Aorta (tissue), 5 donors: ENCODE measurements at regions not wholly inside any gene's neighbourhood (a gene's known extent, or its start where the extent isn't known, plus 50 kb on each side); places are given as distances from the start of the nearest gene placed in this dataset.

Experiments
- ATAC-seq: fragments of 200-7000 bp; cut with Tn5 transposase; one replicate; pipeline ENCODE4 v1.9.1; 2022; ENCODE audit warnings: moderate library complexity; ENCODE audit not compliant: low FRiP score
- DNase-seq, 2 donors: peaks; one replicate each; pipeline ENCODE4 v3.0.0-alpha.2; 2020
- H3K27ac ChIP-seq, 2 donors: one replicate each; pipeline ENCODE4 v1.5.1; 2013; ENCODE audit warnings: low read length in 2 of 2, mild to moderate bottlenecking in 2 of 2, moderate library complexity in 2 of 2, control low read depth in 1 of 2, inconsistent platforms in 1 of 2, low read depth in 1 of 2
- H3K27me3 ChIP-seq, 2 donors: one replicate each; pipeline ENCODE4 v1.6.1; 2013; ENCODE audit warnings: control low read depth in 1 of 2, low read length in 1 of 2, mild to moderate bottlenecking in 1 of 2, moderate library complexity in 1 of 2; ENCODE audit not compliant: insufficient read depth in 2 of 2, control insufficient read depth in 1 of 2
- H3K36me3 ChIP-seq, 2 donors: one replicate each; pipeline ENCODE4 v1.6.1; 2013; ENCODE audit warnings: control low read depth in 1 of 2, low read length in 1 of 2, mild to moderate bottlenecking in 1 of 2; ENCODE audit not compliant: insufficient read depth in 2 of 2, control insufficient read depth in 1 of 2
- H3K4me1 ChIP-seq, 2 donors: one replicate each; pipeline ENCODE4 v1.6.1; 2013; ENCODE audit warnings: low read length in 2 of 2, control low read depth in 1 of 2, mild to moderate bottlenecking in 1 of 2, moderate library complexity in 1 of 2; ENCODE audit not compliant: insufficient read depth in 2 of 2, control insufficient read depth in 1 of 2
- H3K4me3 ChIP-seq, 2 donors: one replicate each; pipeline ENCODE4 v1.5.1; 2013; ENCODE audit warnings: low read length in 2 of 2, control low read depth in 1 of 2, mild to moderate bottlenecking in 1 of 2
- H3K9me3 ChIP-seq: one replicate; pipeline ENCODE4 v1.6.1; 2013; ENCODE audit warnings: mild to moderate bottlenecking, low read length; ENCODE audit not compliant: control insufficient read depth
- WGBS, 2 donors: extraction: QIAGEN DNeasy Blood & Tissue Kit; methylation state at CpG; one replicate each; pipeline ENCODE4 v1.1.7; 2013; 5-methylcytosine and 5-hydroxymethylcytosine counted together
- intact Hi-C, 2 donors: fragments of 100-400 bp; cut with DNase I; formaldehyde crosslinking; loops; one replicate each; pipeline versions ENCODE4 v1.14.2 to v1.15.0; 2022
- donor health status: healthy with polysubstance abuse.
- donor health status: Bipolar disorder and iron deficiency.
- donor health status: DM: no; HTN: no; CAD: no.
- donor health status: DM: no; HTN: no; CAD: no.
- donor health status: DM: yes; HTN: yes; CAD: no.

GRCh38 chr18:3328532-3328931, 66.6 kb downstream of the MYL12B start:
- 62 to 66% methylated on average over 1 of the region's 1 CpG for WGBS, 2 donors
- H3K36me3 ChIP-seq: no peaks in the 10 kb centered on the region
- H3K9me3 ChIP-seq: no peaks in the 10 kb centered on the region
- ATAC-seq (no peak), DNase-seq (no peak)
- H3K27ac ChIP-seq: no peak overlapping the region
- intact Hi-C loops: no loop called here
- H3K4me1 ChIP-seq: no peaks in the 10 kb centered on the region
- no peak overlapping the region for H3K4me3 ChIP-seq
- no peaks in the 10 kb centered on the region for H3K27me3 ChIP-seq

GRCh38 chr18:3329471-3329870, 67.5 kb downstream of the MYL12B start:
- WGBS, 2 donors: 87 to 97% methylated on average over 5 of the region's 5 CpGs
- H3K9me3 ChIP-seq: no peaks in the 10 kb centered on the region
- no peaks in the 10 kb centered on the region for H3K27me3 ChIP-seq
- DNase-seq (no peak), ATAC-seq (no peak)
- intact Hi-C loops: no loop called here
- no peaks in the 10 kb centered on the region for H3K36me3 ChIP-seq
- no peak overlapping the region for H3K27ac ChIP-seq
- no peak overlapping the region for H3K4me3 ChIP-seq
- no peaks in the 10 kb centered on the region for H3K4me1 ChIP-seq

GRCh38 chr18:3329872-3330271, 67.9 kb downstream of the MYL12B start:
- DNase-seq (no peak), ATAC-seq (no peak)
- WGBS, 2 donors: 80 to 88% methylated on average over 1 of the region's 1 CpG
- no peak overlapping the region for H3K4me3 ChIP-seq
- no peaks in the 10 kb centered on the region for H3K36me3 ChIP-seq
- no peaks in the 10 kb centered on the region for H3K9me3 ChIP-seq
- H3K4me1 ChIP-seq: no peaks in the 10 kb centered on the region
- H3K27ac ChIP-seq: no peak overlapping the region
- H3K27me3 ChIP-seq: no peaks in the 10 kb centered on the region
- intact Hi-C loops: no loop called here

- H3K9me3 ChIP-seq: no peaks in the 10 kb centered on the region
- H3K36me3 ChIP-seq: no peaks in the 10 kb centered on the region
- no peaks in the 10 kb centered on the region for H3K4me1 ChIP-seq
- H3K27me3 ChIP-seq: no peaks in the 10 kb centered on the region
- ATAC-seq (no peak), DNase-seq (no peak)
- 87 to 90% methylated on average over 12 of the region's 12 CpGs for WGBS, 2 donors
- intact Hi-C loops: no loop called here
- no peak overlapping the region for H3K4me3 ChIP-seq
- no peak overlapping the region for H3K27ac ChIP-seq
Measured at GRCh38 chr18:3330622-3331021, 68.7 kb downstream of the MYL12B start.

GRCh38 chr18:3332376-3332775, 70.4 kb downstream of the MYL12B start:
- ATAC-seq (no peak), DNase-seq (no peak)
- intact Hi-C loops: no loop called here
- whole genome bisulfite sequencing, 2 donors: 74 to 82% methylated on average over 2 of the region's 2 CpGs
- no peaks in the 10 kb centered on the region for H3K4me1 ChIP-seq
- H3K27ac ChIP-seq: no peak overlapping the region
- no peaks in the 10 kb centered on the region for H3K9me3 ChIP-seq
- no peaks in the 10 kb centered on the region for H3K27me3 ChIP-seq
- no peaks in the 10 kb centered on the region for H3K36me3 ChIP-seq
- H3K4me3 ChIP-seq: no peak overlapping the region

GRCh38 chr18:3333056-3333720, 71.3 kb downstream of the MYL12B start:
- ATAC-seq: no peak
- Histone ChIP-seq H3K4me1 (no peaks in the 10 kb centered on the region), H3K9me3 (no peaks in the 10 kb centered on the region), H3K4me3 (no peak overlapping the region), H3K27me3 (no peaks in the 10 kb centered on the region), H3K27ac (no peak overlapping the region), H3K36me3 (no peaks in the 10 kb centered on the region)
- WGBS, 2 donors: 81 to 83% methylated on average over 4 of the region's 4 CpGs
- no peak for DNase-seq
- intact Hi-C loops: no loop called here

GRCh38 chr18:3333721-3334386, 71.9 kb downstream of the MYL12B start:
- Histone ChIP-seq H3K9me3 (no peaks in the 10 kb centered on the region), H3K27ac (no peak overlapping the region), H3K4me3 (no peak overlapping the region), H3K4me1 (no peaks in the 10 kb centered on the region), H3K27me3 (no peaks in the 10 kb centered on the region), H3K36me3 (no peaks in the 10 kb centered on the region)
- no peak for ATAC-seq
- intact Hi-C loops: no loop called here
- DNase-seq: no peak
- 84 to 85% methylated on average over 4 of the region's 4 CpGs for WGBS, 2 donors

GRCh38 chr18:3340015-3340681, 78.2 kb downstream of the MYL12B start:
- Histone ChIP-seq H3K27me3 (no peaks in the 10 kb centered on the region), H3K9me3 (no peaks in the 10 kb centered on the region), H3K4me1 (no peaks in the 10 kb centered on the region), H3K36me3 (no peaks in the 10 kb centered on the region), H3K27ac (no peak overlapping the region), H3K4me3 (no peak overlapping the region)
- ATAC-seq (no peak), DNase-seq (no peak)
- intact Hi-C loops: no loop called here
- 88 to 89% methylated on average over 6 of the region's 6 CpGs for WGBS, 2 donors

- Histone ChIP-seq H3K27me3 (no peaks in the 10 kb centered on the region), H3K36me3 (no peaks in the 10 kb centered on the region), H3K27ac (no peak overlapping the region), H3K4me3 (no peak overlapping the region), H3K9me3 (no peaks in the 10 kb centered on the region), H3K4me1 (no peaks in the 10 kb centered on the region)
- WGBS, 2 donors: 86 to 91% methylated on average over 2 of the region's 2 CpGs
- ATAC-seq: no peak
- DNase-seq: no peak
- intact Hi-C loops: no loop called here
Measured at GRCh38 chr18:3340682-3341097, 78.8 kb downstream of the MYL12B start.
